ENCODE measurements at regions not wholly inside any gene's neighbourhood (a gene's known extent, or its start where the extent isn't known, plus 50 kb on each side); places are given as distances from the start of the nearest gene placed in this dataset.

GRCh38 chr15:47244361-47244760 lies 472.9 kb upstream of the SEMA6D start:
- no peak overlapping the region for H3K27ac ChIP-seq (ENCODE audit: low read depth, low read length, poor library complexity, severe bottlenecking)
- H3K4me1 ChIP-seq (ENCODE audit: insufficient read depth, low read length, severe bottlenecking) = no peaks in the 10 kb centered on the region
- H3K9me2 ChIP-seq (ENCODE audit: low read depth, low read length) = no peaks in the 10 kb centered on the region
- H3F3A ChIP-seq (ENCODE audit: insufficient read depth, low read length) = no peaks in the 10 kb centered on the region
- no peak overlapping the region for H3K4me3 ChIP-seq (ENCODE audit: low read depth, low read length, poor library complexity, severe bottlenecking)
- H2AFZ ChIP-seq (ENCODE audit: low read length) = no peak overlapping the region
- no peaks in the 10 kb centered on the region for H3K79me2 ChIP-seq (ENCODE audit: insufficient read depth, low read length)
- TF ChIP-seq CTCF (IDR thresholded peaks at IDR 0.05; ENCODE audit: low read length) (no peak), EZH2 (IDR thresholded peaks at IDR 0.05; ENCODE audit: borderline replicate concordance, low read length) (no peak)
- H3K27me3 ChIP-seq (ENCODE audit: insufficient read depth, low read length) = no peaks in the 10 kb centered on the region
- no peaks in the 10 kb centered on the region for H3K36me3 ChIP-seq (ENCODE audit: insufficient read depth, low read length)
- no peak overlapping the region for H3K4me2 ChIP-seq (ENCODE audit: low read length)
- H4K20me1 ChIP-seq (ENCODE audit: insufficient read depth, low read length) = no peaks in the 10 kb centered on the region
- no peaks in the 10 kb centered on the region for H3K9me3 ChIP-seq (ENCODE audit: low read length)
- no peak overlapping the region for H3K9ac ChIP-seq (ENCODE audit: low read length)

DNA sequence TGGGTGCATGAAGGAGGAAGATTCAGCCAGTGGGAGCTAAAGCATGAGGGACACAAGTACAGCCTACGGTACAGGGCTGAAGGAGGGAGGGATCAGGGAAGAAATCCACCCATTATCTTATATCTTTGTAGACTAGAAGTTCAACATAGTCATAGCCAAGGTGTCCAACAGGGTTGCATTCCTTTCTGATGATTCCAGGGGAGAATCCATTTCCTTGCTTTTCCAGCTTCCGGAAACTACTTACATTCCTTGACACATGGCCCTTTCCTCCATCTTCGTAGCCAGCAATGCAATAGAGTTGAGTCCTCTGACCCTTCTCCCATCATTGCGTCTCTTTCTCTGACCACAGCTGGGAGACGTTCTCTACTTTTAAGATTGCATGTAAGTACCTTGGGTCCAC lies 471.0 kb upstream of the SEMA6D start:
- H4K20me1 ChIP-seq (ENCODE audit: insufficient read depth, low read length) = no peaks in the 10 kb centered on the region
- no peaks in the 10 kb centered on the region for H3K79me2 ChIP-seq (ENCODE audit: insufficient read depth, low read length)
- no peaks in the 10 kb centered on the region for H3K9me2 ChIP-seq (ENCODE audit: low read depth, low read length)
- H3K9me3 ChIP-seq (ENCODE audit: low read length) = no peaks in the 10 kb centered on the region
- no peak overlapping the region for H2AFZ ChIP-seq (ENCODE audit: low read length)
- no peaks in the 10 kb centered on the region for H3F3A ChIP-seq (ENCODE audit: insufficient read depth, low read length)
- no peak overlapping the region for H3K4me3 ChIP-seq (ENCODE audit: low read depth, low read length, poor library complexity, severe bottlenecking)
- no peaks in the 10 kb centered on the region for H3K27me3 ChIP-seq (ENCODE audit: insufficient read depth, low read length)
- H3K4me1 ChIP-seq (ENCODE audit: insufficient read depth, low read length, severe bottlenecking) = no peaks in the 10 kb centered on the region
- TF ChIP-seq EZH2 (IDR thresholded peaks at IDR 0.05; ENCODE audit: borderline replicate concordance, low read length) (no peak), CTCF (IDR thresholded peaks at IDR 0.05; ENCODE audit: low read length) (no peak)
- H3K4me2 ChIP-seq (ENCODE audit: low read length) = no peak overlapping the region
- H3K36me3 ChIP-seq (ENCODE audit: insufficient read depth, low read length) = no peaks in the 10 kb centered on the region
- H3K9ac ChIP-seq (ENCODE audit: low read length) = no peak overlapping the region
- no peak overlapping the region for H3K27ac ChIP-seq (ENCODE audit: low read depth, low read length, poor library complexity, severe bottlenecking)

DNA sequence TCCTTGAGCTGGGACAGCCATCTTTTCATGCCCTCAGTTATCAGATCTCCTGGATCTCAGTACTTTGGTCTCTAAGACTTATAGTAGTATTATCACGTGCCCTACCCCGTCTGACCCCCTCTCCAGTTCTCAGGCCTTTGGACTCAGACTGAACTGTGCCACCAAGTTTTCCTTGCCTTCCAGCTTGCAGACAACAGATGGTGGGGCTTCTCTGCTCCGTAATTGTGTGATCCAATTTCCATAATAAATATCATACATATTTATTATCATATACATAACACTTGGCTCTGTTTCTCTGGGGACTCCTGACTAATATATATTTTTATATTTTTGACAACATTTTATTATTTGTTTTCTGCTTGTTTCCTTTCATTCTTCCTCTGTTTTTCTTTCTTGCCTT lies 458.8 kb upstream of the SEMA6D start:
- Histone ChIP-seq H3K4me1 (ENCODE audit: insufficient read depth, low read length, severe bottlenecking) (no peaks in the 10 kb centered on the region), H4K20me1 (ENCODE audit: insufficient read depth, low read length) (no peaks in the 10 kb centered on the region), H3K9me2 (ENCODE audit: low read depth, low read length) (no peaks in the 10 kb centered on the region), H3K4me2 (ENCODE audit: low read length) (no peak overlapping the region), H3K9me3 (ENCODE audit: low read length) (no peaks in the 10 kb centered on the region), H3K27ac (ENCODE audit: low read depth, low read length, poor library complexity, severe bottlenecking) (no peak overlapping the region), H3F3A (ENCODE audit: insufficient read depth, low read length) (no peaks in the 10 kb centered on the region), H3K4me3 (ENCODE audit: low read depth, low read length, poor library complexity, severe bottlenecking) (no peak overlapping the region), H3K27me3 (ENCODE audit: insufficient read depth, low read length) (no peaks in the 10 kb centered on the region), H3K9ac (ENCODE audit: low read length) (no peak overlapping the region), H2AFZ (ENCODE audit: low read length) (no peak overlapping the region), H3K79me2 (ENCODE audit: insufficient read depth, low read length) (no peaks in the 10 kb centered on the region), H3K36me3 (ENCODE audit: insufficient read depth, low read length) (no peaks in the 10 kb centered on the region)
- TF ChIP-seq EZH2 (IDR thresholded peaks at IDR 0.05; ENCODE audit: borderline replicate concordance, low read length) (no peak), CTCF (IDR thresholded peaks at IDR 0.05; ENCODE audit: low read length) (no peak)
